ENCODE measurements at regions not wholly inside any gene's neighbourhood (a gene's known extent, or its start where the extent isn't known, plus 50 kb on each side); places are given as distances from the start of the nearest gene placed in this dataset.

GRCh38 chr10:128257428-128257827 is 131.2 kb upstream of the MKI67 start:
- TF ChIP-seq, protein P1, sequence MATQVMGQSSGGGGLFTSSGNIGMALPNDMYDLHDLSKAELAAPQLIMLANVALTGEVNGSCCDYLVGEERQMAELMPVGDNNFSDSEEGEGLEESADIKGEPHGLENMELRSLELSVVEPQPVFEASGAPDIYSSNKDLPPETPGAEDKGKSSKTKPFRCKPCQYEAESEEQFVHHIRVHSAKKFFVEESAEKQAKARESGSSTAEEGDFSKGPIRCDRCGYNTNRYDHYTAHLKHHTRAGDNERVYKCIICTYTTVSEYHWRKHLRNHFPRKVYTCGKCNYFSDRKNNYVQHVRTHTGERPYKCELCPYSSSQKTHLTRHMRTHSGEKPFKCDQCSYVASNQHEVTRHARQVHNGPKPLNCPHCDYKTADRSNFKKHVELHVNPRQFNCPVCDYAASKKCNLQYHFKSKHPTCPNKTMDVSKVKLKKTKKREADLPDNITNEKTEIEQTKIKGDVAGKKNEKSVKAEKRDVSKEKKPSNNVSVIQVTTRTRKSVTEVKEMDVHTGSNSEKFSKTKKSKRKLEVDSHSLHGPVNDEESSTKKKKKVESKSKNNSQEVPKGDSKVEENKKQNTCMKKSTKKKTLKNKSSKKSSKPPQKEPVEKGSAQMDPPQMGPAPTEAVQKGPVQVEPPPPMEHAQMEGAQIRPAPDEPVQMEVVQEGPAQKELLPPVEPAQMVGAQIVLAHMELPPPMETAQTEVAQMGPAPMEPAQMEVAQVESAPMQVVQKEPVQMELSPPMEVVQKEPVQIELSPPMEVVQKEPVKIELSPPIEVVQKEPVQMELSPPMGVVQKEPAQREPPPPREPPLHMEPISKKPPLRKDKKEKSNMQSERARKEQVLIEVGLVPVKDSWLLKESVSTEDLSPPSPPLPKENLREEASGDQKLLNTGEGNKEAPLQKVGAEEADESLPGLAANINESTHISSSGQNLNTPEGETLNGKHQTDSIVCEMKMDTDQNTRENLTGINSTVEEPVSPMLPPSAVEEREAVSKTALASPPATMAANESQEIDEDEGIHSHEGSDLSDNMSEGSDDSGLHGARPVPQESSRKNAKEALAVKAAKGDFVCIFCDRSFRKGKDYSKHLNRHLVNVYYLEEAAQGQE (IDR thresholded peaks at IDR 0.05; ENCODE audit: insufficient read depth in 1 of 2, low read depth in 2 of 2, low read length in 2 of 2), result no peak
- TF ChIP-seq POLR2AphosphoS5 (IDR thresholded peaks at IDR 0.05; ENCODE audit: low read depth, low read length), result no peak
- no peak for TF ChIP-seq TAF1 (IDR thresholded peaks at IDR 0.05; ENCODE audit: borderline replicate concordance, insufficient read depth, low read length)
- no peak for TF ChIP-seq SIN3A (IDR thresholded peaks at IDR 0.05; ENCODE audit: borderline replicate concordance, insufficient read depth, low read length)
- no peak for TF ChIP-seq FOXP2 (optimal IDR thresholded peaks at IDR 0.05; ENCODE audit: borderline replicate concordance, extremely low read depth, extremely low read length, insufficient read depth)

DNA sequence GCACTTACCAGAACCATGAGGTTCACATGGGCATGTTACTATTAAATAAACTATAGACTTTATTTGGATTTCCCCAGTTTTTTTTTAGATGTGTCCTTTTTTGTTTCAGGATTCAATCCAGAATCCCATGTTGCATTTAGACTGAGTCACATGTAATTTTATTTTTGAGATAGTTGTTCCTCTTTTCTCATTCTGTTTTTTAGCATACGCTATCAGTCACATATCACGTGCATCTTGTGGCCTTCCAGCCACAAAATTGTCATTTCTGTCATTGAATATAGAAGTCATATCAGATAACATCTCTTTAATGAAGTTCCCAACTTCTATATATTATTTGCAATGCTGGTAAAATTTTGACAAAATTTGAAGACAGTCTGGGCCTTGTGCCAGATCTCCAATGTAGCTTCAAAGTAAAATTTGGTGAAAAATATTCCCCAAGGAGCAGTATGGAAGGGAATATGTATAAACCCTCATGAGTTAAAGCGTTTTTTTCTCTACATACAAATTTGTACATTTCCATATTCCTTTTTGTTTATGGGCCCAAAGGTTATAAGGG is 132.3 kb upstream of the MKI67 start:
- TF ChIP-seq, protein P1 (IDR thresholded peaks at IDR 0.05; ENCODE audit: insufficient read depth in 1 of 2, low read depth in 2 of 2, low read length in 2 of 2), result no peak
- TF ChIP-seq SIN3A (IDR thresholded peaks at IDR 0.05; ENCODE audit: borderline replicate concordance, insufficient read depth, low read length) (no peak), POLR2AphosphoS5 (IDR thresholded peaks at IDR 0.05; ENCODE audit: low read depth, low read length) (no peak), TAF1 (IDR thresholded peaks at IDR 0.05; ENCODE audit: borderline replicate concordance, insufficient read depth, low read length) (no peak), FOXP2 (optimal IDR thresholded peaks at IDR 0.05; ENCODE audit: borderline replicate concordance, extremely low read depth, extremely low read length, insufficient read depth) (no peak)

DNA sequence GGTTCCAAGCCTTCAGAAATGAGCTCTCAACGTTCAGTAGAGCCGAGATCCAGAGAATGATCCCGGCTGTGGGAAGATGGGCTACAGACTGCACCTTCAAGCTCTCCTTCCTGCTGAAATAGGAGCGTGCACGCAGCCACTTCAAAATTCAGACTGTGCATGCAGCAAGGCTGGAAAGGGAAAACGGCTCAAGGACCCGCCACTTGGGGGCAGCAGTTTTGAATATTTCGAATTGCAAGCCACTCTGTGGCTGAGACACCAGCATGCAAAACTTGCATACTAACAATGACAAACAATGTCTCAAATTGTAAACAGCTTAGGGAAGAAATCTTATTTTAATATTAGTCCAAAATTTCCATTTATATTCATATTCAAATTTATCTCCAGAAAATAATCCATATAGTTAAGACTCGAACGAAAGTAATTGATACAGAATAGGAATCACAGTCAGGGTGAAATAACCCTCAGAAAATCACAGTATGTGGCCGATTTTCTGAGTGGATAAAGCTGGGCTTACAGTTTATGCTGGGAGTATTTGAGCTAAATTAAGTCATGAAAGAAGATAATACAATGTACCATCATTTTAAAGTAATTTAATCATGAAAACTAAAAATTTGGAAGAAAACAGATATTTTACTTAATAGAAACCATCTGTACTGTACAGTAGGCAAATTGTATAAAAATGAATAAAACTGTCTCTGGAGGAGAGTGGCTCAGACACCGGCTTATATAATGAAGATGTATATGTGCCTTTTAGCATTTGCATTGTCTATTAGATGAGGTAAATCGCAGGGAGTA is 137.9 kb upstream of the MKI67 start:
- TF ChIP-seq POLR2AphosphoS5 (IDR thresholded peaks at IDR 0.05; ENCODE audit: low read depth, low read length), result no peak
- no peak for TF ChIP-seq TAF1 (IDR thresholded peaks at IDR 0.05; ENCODE audit: borderline replicate concordance, insufficient read depth, low read length)
- no peak for TF ChIP-seq SIN3A (IDR thresholded peaks at IDR 0.05; ENCODE audit: borderline replicate concordance, insufficient read depth, low read length)
- TF ChIP-seq FOXP2 (optimal IDR thresholded peaks at IDR 0.05; ENCODE audit: borderline replicate concordance, extremely low read depth, extremely low read length, insufficient read depth), result no peak
- TF ChIP-seq, protein P1 (IDR thresholded peaks at IDR 0.05; ENCODE audit: insufficient read depth in 1 of 2, low read depth in 2 of 2, low read length in 2 of 2), result no peak

DNA sequence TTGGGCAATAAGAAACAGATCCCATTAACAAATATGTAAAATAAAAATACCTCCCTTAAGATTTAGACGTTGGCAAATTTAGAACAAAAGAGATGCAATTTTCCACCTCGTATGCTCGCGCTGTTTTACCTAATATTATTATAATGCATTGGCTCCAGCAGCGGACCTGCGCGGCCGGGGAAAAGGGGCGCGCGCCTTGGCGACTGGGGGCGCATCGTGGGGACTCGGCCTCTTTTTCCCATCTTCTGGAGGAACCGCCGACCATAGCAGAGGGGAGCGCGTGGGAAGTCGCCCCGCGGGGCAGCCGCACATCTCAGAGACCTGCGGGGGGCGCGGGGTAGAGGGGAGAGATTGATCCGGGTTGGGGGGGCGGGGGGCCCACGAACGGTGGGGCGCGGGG is 139.4 kb upstream of the MKI67 start:
- TF ChIP-seq TAF1 (IDR thresholded peaks at IDR 0.05; ENCODE audit: borderline replicate concordance, insufficient read depth, low read length), result no peak
- TF ChIP-seq, protein P1 (IDR thresholded peaks at IDR 0.05; ENCODE audit: insufficient read depth in 1 of 2, low read depth in 2 of 2, low read length in 2 of 2), result no peak
- TF ChIP-seq FOXP2 (optimal IDR thresholded peaks at IDR 0.05; ENCODE audit: borderline replicate concordance, extremely low read depth, extremely low read length, insufficient read depth), result no peak
- TF ChIP-seq POLR2AphosphoS5 (IDR thresholded peaks at IDR 0.05; ENCODE audit: low read depth, low read length), result no peak
- TF ChIP-seq SIN3A (IDR thresholded peaks at IDR 0.05; ENCODE audit: borderline replicate concordance, insufficient read depth, low read length), result no peak

Data from PFSK-1 (cell line).